Ramos (cell line): ENCODE measurements at regions not wholly inside any gene's neighbourhood (a gene's known extent, or its start where the extent isn't known, plus 50 kb on each side); places are given as distances from the start of the nearest gene placed in this dataset.

Experiments
- in situ Hi-C: fragments of 300-500 bp; cut with MboI; formaldehyde crosslinking; loops from one replicate; pipeline ENCODE4 v1.14.3; 2022; ENCODE audit warnings: low sequenced_read_pairs; ENCODE audit not compliant: unreplicated experiment

DNA sequence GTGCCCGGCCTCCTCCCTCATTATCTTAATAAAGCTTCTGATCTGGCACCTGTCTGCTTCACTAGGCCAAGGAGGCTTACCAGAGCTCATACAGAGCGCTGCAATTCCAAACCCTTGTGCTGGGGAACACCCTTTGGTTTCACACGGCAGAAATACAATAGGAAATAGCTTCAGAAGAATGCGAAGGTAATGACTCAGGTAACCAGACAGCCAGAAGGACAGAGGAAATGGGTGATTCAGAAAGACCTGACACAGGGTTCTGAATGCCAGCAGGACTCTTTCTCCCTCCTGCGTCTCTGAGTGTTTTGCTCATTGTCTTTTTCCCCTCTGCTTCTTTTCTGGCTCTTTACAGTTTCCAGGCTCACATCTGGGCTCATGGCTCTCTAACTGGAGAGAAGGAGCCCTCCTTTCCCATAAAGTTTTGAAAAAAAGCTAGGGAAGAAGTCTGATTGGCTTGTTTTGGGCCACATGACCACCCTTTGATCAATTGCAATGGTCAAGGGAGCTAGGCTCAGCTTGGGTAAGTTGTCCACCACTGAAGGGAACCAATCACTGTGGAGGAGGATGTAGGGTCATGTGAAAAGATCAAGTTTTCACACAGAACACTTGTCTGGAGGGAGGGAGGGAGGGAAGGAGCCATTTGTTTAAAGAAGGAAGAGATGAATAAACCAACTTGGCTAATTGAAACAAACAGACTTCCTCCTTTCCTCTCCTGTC, 90.5 kb upstream of the UPP2 start:
- in situ Hi-C loops = loop anchor here (25.0 kb wide), 1 partner anchor 724 kb away; no protein-coding TSS in a partner anchor

DNA sequence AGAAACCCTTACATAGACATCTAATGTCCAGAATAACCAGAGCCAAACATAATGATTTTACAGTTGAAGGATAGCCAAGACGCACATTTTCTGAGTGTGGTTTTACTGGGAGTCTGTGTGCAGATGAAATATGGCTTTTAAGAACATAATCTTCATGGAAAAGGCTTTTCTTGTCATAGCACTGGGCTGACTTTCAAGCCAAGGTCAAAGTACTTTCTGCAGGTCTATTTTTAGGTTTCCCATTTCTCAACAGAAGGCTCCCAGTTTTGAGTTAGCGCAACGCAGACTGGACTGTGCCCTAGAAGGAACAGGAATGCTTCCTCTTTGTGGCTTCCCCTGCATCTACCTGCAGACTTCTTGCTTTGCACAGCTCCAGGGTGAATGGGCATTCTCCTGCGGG, 92.3 kb upstream of the UPP2 start:
- in situ Hi-C loops = loop anchor here (10.0 to 25.0 kb wide), 2 partner anchors 515 to 722 kb away; no protein-coding TSS in a partner anchor

DNA sequence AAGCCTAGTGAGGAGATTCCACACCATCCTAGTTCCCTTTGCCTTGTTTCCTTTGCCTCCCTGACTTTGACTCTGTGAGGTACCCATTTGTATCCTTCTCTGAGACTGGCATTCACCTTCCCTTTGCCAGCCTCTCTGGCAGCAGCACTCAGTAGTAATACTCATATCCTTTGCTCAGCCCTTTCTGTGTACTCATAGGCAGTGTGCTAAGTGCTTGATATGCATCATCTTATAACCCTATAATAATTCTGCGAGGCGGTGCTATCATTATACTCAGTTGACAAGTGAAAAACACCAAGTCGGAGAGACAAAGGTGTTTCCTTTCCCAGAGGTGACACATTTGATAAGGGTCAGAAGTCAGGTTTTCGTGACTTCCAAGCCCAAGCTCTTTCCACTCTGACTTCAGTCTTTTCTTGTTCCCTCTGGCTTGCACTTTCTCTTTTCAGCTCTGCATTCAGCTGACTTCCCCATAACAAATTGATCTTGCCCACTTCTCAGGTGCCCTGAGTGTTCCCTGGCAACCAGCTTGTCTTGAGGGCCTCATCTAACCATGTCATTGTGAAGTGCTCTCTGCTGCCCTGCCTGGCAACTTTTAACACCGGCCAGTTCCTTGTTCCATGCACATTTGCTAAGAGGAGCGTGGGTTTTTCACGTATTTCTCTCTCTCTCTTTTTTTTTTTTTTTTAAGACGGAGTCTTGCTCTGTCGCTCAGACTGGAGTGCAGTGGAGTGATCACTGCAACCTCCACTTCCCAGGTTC, 94.5 kb upstream of the UPP2 start:
- in situ Hi-C loops = loop anchor here (10.0 to 25.0 kb wide), 2 partner anchors 512 to 720 kb away; no protein-coding TSS in a partner anchor

DNA sequence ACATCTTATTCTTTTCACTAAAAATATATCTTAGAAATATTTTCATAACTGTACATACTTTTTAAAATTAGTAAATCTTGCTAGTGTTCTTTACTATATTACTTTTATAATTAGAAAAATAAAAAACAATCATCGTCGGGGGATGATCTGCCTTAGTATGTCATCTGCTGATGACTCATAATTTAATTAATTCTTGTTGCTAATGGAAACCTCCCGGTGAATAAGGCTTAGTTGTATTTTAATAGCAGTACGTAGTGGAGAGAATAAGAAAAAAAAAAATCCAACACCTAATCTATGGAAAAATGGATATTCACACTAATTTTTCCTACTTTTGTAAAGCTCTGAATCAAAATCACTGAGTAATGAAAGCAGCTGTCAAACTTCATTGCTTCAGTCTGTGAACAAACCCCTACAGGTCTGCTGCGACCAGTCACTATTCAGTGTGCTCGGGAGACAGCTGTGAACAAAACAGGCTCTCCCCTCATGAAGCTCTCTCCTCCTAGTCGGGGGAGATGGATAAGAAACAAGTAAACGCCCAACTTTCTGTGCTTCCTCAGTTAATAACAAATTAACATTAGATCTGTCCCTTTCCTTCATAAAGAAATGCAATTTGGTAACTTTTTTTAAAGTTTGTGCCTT, 97.4 kb upstream of the UPP2 start:
- in situ Hi-C loops = loop anchor here (10.0 to 25.0 kb wide), 2 partner anchors 509 to 717 kb away; no protein-coding TSS in a partner anchor

DNA sequence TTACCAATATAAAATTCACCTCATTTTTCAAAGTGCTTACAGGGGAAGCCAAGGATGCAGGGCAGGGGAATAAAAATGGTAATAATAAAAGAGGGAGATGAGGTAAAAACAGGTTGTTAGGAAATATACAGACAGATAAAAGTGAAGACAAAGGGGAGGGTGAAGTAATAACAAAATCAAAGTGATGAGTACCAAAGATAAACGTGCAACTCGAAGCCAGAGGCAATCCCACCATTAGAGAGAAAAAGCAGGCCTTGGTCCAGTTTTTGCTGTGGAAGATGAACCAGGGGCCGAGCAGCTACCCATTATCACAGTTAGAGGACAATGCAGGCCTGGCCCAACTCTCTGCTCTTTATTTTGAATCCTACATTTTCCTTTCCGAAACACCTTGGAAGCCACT, 99.6 kb upstream of the UPP2 start:
- in situ Hi-C loops = loop anchor here (10.0 to 25.0 kb wide), 2 partner anchors 507 to 715 kb away; no protein-coding TSS in a partner anchor

DNA sequence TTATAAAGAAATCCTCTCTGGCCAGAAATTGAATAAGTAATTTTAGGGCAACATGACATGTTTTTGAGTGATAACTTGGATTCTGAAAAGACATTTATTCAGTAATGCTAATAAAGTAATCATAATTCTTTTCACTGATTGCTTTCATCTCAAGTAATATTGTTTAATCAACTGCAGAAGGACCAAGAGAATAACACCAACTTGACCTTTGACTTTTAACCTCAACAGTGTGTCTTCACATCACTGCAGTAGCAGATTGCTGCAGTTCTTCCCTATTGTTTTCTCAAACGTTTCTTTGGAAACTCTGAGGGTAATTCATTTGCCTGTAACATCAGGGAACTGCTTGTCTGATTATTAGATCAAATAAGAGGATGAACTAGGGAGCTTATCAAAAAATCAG, 104.9 kb upstream of the UPP2 start:
- in situ Hi-C loops = no loop called here

DNA sequence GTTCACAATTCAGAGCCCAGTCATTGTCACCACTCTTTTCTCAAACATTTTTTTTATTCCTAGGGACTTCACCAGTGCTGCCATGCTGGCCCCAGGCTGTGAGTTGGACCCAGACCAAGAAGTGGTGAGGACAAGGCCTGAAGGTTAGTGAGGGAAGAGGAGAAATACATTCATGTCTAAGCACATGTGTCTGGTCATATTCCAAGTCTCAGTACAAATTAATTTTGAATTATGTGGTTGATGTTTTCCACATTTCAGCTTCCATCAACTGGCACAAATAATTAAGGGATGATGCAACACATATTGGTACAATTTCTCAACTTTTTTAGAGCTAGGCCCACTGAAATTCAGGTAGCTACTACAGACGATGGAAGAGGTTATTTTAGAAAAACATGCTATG, 106.6 kb upstream of the UPP2 start:
- in situ Hi-C loops = no loop called here

DNA sequence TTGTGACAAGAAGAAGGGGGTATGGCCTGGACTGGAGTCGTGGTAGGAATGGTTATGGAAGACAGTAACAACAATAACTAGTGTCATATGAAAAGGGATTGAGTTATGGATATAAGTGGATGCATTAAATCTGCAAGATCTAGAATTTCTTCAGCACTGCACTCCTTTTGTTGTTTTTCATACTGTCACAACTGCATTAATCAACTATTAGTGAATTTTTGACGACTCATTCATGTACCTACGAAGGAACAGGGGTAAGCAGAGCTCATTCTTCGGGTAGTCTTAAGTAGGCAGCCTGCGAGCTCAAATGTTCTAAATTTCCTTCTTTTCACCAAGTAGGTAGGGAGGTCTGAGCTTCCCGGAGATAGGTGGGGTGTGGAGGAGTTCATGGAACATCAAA, 109.7 kb upstream of the UPP2 start:
- in situ Hi-C loops = no loop called here

DNA sequence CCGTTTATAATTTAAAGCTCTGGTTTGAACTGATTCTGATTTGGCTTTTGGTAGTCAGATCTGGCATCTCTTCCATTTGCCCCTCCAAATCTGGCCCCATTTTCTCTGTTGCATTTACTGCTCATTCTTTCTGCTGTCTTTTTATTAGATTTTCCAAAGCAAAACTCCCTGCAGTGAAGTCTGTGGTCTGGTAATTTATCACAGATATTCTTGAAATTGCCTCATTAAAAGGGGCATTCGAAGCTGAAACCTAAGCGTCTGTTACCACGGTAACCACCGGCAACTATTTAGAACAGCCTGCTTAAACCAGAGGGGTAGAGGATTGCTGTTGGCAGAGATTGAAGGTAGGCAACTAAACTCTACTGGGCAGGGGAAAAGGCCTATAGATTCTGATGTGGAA, 111.5 kb upstream of the UPP2 start:
- in situ Hi-C loops = no loop called here

DNA sequence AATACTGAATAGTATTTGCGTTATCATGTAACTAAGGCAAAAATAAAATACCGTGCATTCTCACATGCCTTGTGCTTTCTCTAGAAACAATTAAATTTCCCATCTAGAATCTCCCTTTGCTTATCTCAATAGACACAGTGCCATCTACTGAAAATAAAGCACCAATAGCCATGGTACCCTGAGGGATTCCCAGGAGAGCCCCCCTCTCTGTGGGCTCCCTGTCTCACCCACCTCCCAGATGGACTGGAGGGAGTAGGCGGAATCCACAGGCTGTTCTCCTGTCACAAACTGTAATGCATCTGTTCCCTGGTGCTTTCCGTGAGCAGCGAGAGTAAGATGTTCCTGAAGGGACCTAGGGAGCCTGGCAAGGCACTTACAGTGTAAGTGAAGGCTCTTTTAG, 112.4 kb upstream of the UPP2 start:
- in situ Hi-C loops = no loop called here

DNA sequence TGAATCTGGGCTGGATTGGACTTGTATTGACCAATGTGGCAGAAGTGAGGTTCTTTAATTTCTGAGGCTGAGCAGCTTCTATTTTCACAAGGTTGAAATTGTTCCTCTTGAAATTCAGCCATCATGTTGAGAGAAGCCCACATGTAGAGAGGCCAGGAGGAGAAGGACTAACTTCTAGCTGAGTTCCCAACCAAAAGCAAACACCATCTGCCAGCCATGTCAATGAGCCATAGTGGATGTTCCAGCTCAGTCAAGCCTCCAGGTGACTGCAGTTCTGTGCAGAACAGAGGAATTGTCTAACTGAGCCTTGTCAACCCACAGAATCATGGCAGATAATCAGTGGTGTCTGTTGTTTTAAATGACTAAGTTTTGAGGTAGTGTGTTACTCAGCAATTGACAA, 110.6 kb upstream of the ACVR1 start:
- in situ Hi-C loops = no loop called here

DNA sequence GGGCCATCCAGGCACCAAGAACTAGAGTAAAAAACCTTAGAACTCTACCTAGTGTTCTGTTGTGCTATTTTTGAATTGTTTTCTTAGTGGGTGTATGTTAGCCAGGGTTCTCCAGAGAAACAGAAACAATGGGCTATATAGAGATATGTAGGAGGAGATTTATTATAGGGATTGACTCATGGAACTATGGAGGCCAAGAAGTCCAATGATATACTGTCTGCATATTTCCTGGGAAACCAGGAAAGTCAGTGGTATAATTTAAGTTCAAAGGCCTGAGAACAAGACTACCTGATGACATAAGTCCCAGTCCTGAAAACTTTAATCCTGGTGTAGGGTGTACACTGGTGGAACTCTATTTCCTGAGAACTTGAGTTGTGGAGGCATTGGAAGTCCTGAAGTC, 108.7 kb upstream of the ACVR1 start:
- in situ Hi-C loops = no loop called here

DNA sequence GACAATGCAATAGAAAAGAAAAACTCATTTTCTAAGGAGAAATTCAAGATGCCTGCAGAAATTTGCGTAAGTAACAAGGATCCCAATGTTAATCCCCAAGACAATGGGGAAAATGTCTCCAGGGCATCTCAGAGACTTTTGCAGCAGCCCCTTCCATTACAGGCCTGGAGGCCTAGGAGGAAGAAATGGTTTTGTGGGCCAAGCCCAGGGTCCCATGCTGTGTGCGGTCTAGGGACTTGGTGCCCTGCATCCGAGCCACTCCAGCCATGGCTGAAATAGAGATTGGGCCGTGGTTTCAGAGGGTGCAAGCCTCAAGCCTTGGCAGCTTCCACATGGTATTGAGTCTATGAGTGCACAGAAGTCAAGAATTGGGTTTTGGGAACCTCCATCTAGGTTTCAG, 103.9 kb upstream of the ACVR1 start:
- in situ Hi-C loops = no loop called here

DNA sequence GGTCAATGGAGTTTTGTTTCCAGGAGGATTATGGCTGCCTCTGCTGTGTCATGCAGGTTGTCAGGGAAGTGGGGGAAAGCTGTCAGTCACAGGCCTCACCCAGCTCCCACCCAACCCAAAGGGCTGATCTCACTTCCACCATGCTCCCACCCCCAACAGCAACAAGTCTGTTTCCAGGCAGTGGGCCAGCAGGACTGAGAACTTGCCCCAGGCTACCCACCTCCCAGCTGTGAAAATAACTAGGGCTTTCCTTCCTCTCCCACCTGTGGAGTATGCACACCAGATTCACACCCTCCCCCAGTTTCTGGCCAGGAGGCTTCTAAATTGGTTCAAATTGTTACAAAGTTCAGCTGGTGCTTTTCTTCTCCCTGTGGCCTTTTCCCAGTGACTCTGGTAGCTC, 95.6 kb upstream of the ACVR1 start:
- in situ Hi-C loops = no loop called here

DNA sequence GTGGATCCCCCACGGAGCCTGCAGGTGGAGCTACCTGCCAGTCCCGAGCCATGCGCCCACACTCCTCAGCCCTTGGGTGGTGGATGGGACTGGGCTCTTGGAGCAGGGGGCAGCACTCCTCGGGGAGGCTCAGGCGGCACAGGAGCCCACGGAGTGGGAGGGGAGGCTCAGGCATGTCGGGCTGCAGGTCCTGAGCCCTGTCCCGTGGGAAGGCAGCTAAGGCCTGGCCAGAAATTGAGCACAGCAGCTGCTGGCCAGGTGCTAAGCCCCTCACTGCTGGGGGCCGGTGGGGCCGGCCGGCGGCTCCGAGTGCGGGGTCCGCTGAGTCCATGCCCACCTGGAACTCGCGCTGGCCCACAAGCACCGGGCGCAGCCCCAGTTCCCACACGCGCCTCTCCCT, 91.7 kb upstream of the ACVR1 start:
- in situ Hi-C loops = no loop called here

DNA sequence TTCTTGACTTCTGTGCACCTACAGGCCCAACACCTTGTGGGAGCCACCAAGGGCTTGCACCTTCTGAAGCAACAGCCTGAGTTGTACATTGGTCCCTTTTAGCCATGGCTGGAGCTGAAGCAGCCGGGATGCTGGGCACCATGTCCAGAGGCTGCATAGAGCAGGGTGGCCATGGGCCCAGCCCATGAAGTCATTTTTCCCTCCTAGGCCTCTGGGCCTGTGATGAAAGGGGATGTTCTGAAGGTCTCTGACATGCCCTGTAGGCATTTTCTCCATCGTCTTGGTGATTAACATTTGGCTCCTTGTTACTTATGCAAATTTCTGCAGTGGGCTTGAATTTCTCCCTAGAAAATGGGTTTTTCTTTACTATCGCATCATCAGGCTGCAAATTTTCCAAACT, 83.1 kb upstream of the ACVR1 start:
- in situ Hi-C loops = no loop called here

DNA sequence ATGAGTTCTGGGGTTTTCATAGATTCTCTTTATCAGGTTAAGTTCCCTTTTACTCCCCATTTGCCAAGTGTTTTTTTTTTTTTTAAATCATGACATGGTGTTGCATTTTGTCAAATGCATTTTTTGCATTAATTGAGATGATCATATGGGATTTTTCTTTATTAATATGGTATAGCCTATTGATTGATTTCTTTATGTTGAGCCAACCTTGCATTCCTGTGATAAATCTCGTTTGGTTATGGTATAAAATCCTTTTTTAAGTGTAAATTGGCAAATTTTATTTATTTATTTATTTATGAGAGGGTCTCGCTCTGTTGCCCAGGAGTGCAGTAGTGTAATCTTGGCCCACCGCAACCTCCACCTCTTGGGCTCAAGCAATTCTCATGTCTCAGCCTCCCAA, 81.5 kb upstream of the ACVR1 start:
- in situ Hi-C loops = no loop called here

DNA sequence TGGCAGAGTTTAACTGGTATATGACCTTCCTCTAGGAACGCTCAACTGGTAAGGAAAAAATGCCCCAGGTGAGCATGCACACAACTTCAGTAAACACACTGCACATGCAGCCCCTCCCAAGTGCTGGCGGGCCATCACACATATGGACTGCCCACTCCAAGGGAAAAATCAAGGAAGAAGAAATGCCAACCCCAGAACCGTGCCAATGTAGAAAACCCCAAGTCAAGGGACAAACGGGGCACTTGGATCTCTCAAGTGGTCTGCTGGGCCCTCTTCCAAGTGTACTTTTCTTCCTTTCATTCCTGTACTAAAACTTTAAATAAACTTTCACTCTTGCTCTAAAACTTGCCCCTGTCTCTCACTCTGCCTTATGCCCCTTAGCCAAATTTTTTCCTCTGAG, 76.4 kb upstream of the ACVR1 start:
- in situ Hi-C loops = no loop called here

DNA sequence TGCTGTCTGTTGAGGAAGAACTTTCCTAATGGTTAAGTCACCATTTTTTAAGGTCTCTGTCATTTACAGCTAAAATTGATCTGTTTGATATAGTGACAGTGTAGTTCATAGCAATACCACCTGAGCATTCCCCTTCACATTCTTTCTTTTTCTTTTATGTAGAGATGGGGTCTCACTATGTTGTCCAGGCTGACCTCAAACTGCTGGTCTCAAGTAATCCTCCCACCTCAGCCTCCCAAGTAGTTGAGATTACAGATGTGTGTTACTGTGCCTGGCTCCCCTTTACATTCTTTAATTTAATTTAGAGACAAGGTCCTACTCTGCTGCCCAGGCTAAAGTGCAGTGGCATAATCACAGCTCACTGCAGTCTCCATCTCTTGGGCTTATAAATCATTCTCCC, 72.7 kb upstream of the ACVR1 start:
- in situ Hi-C loops = no loop called here

DNA sequence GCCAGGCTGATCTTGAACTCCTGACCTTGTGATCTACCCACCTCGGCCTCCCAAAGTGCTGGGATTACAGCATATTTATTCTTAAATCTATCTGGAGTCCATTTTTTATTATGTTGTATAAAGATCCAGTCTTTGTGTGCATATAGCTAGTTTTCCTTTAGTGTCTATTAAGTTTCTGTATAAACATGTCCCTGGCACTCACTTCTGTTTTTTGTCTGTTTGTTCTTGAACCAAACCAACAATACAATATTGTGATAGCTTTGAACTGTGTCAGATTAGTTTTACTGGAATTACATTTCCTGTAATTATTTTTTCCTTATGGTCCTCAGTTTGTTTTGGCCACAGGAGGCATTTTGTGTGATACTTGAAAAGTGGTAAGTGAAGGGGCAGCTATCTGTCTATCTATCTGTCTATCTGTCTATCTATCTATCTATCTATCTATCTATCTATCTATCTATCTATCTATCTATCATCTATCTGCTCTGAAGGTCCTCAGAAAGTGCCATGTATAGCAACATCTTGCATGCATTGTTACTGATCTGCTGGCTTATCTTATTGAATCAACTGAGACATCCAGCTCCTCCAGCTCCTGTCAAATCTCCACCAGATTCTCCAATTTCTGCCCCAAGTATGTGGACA, 70.9 kb upstream of the ACVR1 start:
- in situ Hi-C loops = no loop called here

DNA sequence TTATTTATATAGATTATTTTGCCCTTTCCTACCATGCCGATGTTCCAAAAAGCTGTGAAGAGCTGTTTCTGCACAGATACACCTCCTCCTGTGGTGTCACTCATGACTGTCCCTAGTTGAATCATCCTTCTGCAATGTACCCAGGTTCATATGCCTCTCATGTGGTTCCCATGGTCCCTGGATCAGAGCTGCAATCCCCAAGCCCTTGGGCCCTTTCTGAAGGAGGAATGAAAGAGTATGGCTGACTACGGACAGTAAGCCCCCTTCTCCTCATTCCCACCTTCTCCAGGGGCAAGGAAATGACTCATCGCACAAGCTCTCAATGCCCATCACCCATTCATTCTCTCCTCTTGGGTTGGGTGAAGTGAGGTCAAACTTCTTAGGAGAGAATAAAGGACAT, 63.9 kb upstream of the ACVR1 start:
- in situ Hi-C loops = no loop called here
